ENCODE measurements at regions not wholly inside any gene's neighbourhood (a gene's known extent, or its start where the extent isn't known, plus 50 kb on each side); places are given as distances from the start of the nearest gene placed in this dataset.

DNA sequence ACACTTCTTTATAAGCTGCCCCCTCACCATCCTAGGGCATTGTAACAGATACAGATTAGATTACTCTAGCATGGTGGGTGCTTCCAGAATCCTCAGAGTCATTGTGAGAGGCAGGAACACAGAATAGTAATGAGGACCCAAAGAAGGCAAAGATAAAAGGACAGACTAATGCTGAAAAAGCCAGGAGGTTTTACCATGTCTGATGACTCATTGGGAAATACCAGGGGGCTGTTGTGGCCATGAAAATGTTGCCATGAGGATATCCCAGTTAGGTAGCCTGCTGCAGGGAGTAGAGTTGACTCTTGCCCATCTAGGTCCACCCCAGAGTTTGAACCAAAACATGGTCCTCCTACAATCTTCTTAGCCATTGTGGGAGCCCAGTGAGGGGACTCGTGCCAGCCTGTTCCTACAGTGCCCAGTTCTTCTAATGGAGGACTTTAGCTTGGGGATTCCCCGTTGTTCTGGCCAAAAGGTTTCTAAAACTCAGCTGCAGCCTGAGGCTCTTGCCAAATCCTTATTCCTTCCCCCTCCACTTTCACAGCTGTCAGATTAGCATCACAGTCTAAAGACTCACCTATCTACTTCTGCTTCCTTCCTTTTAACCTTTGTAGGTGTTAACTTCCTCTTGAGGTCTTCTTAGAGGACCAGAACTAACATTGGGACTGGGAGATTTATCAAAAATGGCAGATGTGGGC is 586.0 kb upstream of the AADAT start:
- intact Hi-C loops (cut with micrococcal nuclease) = no loop called here
- ATAC-seq (no peak), DNase-seq (no peak)
- H3K4me3 Mint-ChIP-seq = no peak overlapping the region
- Histone ChIP-seq H3K27me3 (ENCODE audit: control insufficient read depth, insufficient read depth, low read length) (no peaks in the 10 kb centered on the region), H3K4me3 (ENCODE audit: low read length) (no peak overlapping the region), H3K36me3 (ENCODE audit: control insufficient read depth, insufficient read depth, low read length) (no peaks in the 10 kb centered on the region), H3K4me1 (ENCODE audit: control insufficient read depth, insufficient read depth, low read length) (no peaks in the 10 kb centered on the region), H3K9me3 (ENCODE audit: control insufficient read depth, insufficient read depth, low read length) (no peaks in the 10 kb centered on the region), H3K27ac (ENCODE audit: low read length) (no peak overlapping the region)
- TF ChIP-seq, protein P1, sequence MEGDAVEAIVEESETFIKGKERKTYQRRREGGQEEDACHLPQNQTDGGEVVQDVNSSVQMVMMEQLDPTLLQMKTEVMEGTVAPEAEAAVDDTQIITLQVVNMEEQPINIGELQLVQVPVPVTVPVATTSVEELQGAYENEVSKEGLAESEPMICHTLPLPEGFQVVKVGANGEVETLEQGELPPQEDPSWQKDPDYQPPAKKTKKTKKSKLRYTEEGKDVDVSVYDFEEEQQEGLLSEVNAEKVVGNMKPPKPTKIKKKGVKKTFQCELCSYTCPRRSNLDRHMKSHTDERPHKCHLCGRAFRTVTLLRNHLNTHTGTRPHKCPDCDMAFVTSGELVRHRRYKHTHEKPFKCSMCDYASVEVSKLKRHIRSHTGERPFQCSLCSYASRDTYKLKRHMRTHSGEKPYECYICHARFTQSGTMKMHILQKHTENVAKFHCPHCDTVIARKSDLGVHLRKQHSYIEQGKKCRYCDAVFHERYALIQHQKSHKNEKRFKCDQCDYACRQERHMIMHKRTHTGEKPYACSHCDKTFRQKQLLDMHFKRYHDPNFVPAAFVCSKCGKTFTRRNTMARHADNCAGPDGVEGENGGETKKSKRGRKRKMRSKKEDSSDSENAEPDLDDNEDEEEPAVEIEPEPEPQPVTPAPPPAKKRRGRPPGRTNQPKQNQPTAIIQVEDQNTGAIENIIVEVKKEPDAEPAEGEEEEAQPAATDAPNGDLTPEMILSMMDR (IDR thresholded peaks at IDR 0.05) = no peak
- 60% methylated on average over 2 of the region's 2 CpGs for WGBS (ENCODE audit: insufficient coverage)
- H3K27me3 Mint-ChIP-seq (ENCODE audit: low read depth in 2 of 2) = peaks cover 0 to 3% of the 10 kb centered on the region in 2 donors
- no peaks in the 10 kb centered on the region for H3K4me1 Mint-ChIP-seq
- no peak overlapping the region for H3K27ac Mint-ChIP-seq
- H3K36me3 Mint-ChIP-seq = no peaks in the 10 kb centered on the region
- peaks cover 13 to 18% of the 10 kb centered on the region in 2 donors for H3K9me3 Mint-ChIP-seq

DNA sequence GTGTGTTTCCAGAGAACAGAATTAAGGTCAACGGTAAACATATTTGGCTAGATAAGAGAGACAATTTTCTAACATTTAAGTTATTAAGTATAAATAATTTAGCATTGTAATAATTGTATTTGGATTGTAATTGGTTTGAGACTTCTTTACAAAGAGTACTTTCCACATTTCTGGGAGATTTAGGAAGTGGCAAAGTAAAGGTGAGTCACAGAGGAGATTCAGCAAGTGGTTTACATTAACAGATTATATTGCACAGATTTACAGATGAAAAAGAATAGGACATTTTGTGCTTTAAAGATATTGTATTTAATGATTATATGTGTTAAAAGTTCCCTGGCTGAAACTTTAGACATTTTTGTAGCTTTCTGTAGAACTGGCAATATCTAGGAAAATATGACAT is 584.4 kb upstream of the AADAT start:
- H3K9me3 Mint-ChIP-seq = peaks cover 15 to 22% of the 10 kb centered on the region in 2 donors

DNA sequence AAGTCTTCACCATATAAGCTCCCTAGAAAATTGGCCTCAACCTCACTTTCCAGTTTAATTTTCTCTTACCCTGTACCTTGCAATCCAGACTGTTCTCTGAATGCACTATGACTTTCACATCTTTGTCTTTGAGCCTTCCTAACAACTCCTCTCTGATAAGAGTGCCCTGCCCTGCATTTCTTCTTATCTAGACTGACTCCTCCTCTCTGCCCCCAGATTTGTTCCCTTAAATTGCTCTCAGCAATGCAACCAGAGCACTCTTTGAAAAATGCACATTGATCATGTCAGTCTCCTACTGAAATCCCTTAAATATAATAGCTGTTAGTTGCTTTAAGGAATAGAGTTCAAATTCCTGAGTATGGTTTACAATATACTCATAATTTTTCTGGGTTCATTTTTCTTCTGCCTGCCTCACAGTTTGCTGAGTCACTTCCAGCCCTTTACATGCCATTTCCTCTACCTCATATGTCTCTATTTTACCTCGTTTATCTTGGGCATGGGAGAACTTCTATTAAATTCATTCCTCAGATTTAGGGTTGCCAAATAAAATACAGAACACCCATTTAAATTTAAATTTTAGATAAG is 582.7 kb upstream of the AADAT start:
- peaks cover 10% of the 10 kb centered on the region in 2 donors for H3K9me3 Mint-ChIP-seq
- no peak for ATAC-seq

More for the DNA sequence above, 584.4 kb upstream of the AADAT start:
- peaks cover 0 to 3% of the 10 kb centered on the region in 2 donors for H3K27me3 Mint-ChIP-seq (ENCODE audit: low read depth in 2 of 2)
- Histone ChIP-seq H3K4me3 (ENCODE audit: low read length) (no peak overlapping the region), H3K9me3 (ENCODE audit: control insufficient read depth, insufficient read depth, low read length) (no peaks in the 10 kb centered on the region), H3K27me3 (ENCODE audit: control insufficient read depth, insufficient read depth, low read length) (no peaks in the 10 kb centered on the region), H3K4me1 (ENCODE audit: control insufficient read depth, insufficient read depth, low read length) (no peaks in the 10 kb centered on the region), H3K27ac (ENCODE audit: low read length) (no peak overlapping the region), H3K36me3 (ENCODE audit: control insufficient read depth, insufficient read depth, low read length) (no peaks in the 10 kb centered on the region)
- TF ChIP-seq, protein P1 (IDR thresholded peaks at IDR 0.05) = no peak
- H3K4me1 Mint-ChIP-seq = no peaks in the 10 kb centered on the region
- WGBS (ENCODE audit: insufficient coverage) = 100% methylated on average over 1 of the region's 1 CpG
- H3K36me3 Mint-ChIP-seq = no peaks in the 10 kb centered on the region
- DNase-seq = no peak
- no peak overlapping the region for H3K4me3 Mint-ChIP-seq
- H3K27ac Mint-ChIP-seq = no peak overlapping the region
- ATAC-seq = no peak
- intact Hi-C loops (cut with micrococcal nuclease) = no loop called here

More for the DNA sequence above, 582.7 kb upstream of the AADAT start:
- Mint-ChIP-seq H3K36me3 (no peaks in the 10 kb centered on the region), H3K27ac (no peak overlapping the region), H3K4me1 (no peaks in the 10 kb centered on the region), H3K4me3 (no peak overlapping the region), H3K27me3 (ENCODE audit: low read depth in 2 of 2) (peaks cover 0 to 3% of the 10 kb centered on the region in 2 donors)
- WGBS (ENCODE audit: insufficient coverage) = 20% methylated on average over 1 of the region's 1 CpG
- no peaks in the 10 kb centered on the region for H3K4me1 ChIP-seq (ENCODE audit: control insufficient read depth, insufficient read depth, low read length)
- no peak overlapping the region for H3K4me3 ChIP-seq (ENCODE audit: low read length)
- TF ChIP-seq, protein P1 (IDR thresholded peaks at IDR 0.05) = no peak
- no peak for DNase-seq
- no peaks in the 10 kb centered on the region for H3K9me3 ChIP-seq (ENCODE audit: control insufficient read depth, insufficient read depth, low read length)
- no peaks in the 10 kb centered on the region for H3K27me3 ChIP-seq (ENCODE audit: control insufficient read depth, insufficient read depth, low read length)
- H3K36me3 ChIP-seq (ENCODE audit: control insufficient read depth, insufficient read depth, low read length) = no peaks in the 10 kb centered on the region
- H3K27ac ChIP-seq (ENCODE audit: low read length) = no peak overlapping the region
- intact Hi-C loops (cut with micrococcal nuclease) = no loop called here
